ENCODE measurements at regions not wholly inside any gene's neighbourhood (a gene's known extent, or its start where the extent isn't known, plus 50 kb on each side); places are given as distances from the start of the nearest gene placed in this dataset.

DNA sequence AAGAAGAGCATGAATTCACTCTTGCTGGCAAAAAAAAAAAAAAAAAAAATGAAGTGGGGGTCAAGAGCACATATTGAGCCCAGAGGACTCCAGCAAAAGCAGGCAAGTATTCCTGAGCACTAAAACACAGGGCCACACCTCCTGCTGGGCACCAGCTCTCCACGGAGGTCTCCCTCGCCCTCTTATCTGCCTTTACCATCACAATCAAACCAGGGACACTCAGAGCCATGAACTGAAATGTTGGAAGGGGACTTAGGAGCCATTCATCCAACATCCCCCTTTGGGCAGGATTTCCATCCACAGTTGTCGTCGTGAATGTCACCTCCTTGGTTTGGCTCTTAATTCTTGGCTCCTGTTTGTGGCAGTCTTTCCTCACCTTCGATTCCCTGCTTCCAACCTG lies 89.8 kb upstream of the GNAO1 start:
- TF ChIP-seq, protein P1, sequence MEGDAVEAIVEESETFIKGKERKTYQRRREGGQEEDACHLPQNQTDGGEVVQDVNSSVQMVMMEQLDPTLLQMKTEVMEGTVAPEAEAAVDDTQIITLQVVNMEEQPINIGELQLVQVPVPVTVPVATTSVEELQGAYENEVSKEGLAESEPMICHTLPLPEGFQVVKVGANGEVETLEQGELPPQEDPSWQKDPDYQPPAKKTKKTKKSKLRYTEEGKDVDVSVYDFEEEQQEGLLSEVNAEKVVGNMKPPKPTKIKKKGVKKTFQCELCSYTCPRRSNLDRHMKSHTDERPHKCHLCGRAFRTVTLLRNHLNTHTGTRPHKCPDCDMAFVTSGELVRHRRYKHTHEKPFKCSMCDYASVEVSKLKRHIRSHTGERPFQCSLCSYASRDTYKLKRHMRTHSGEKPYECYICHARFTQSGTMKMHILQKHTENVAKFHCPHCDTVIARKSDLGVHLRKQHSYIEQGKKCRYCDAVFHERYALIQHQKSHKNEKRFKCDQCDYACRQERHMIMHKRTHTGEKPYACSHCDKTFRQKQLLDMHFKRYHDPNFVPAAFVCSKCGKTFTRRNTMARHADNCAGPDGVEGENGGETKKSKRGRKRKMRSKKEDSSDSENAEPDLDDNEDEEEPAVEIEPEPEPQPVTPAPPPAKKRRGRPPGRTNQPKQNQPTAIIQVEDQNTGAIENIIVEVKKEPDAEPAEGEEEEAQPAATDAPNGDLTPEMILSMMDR (IDR thresholded peaks at IDR 0.05; ENCODE audit: control insufficient read depth, extremely low read depth, insufficient read depth), result no peak
- DNase-seq (ENCODE audit: low read depth), result no peak
- no peak overlapping the region for H3K4me3 ChIP-seq (ENCODE audit: low read depth, low read length)

GRCh38 chr16:56097306-56097705 lies 94.0 kb upstream of the GNAO1 start:
- no peak overlapping the region for H3K4me3 ChIP-seq (ENCODE audit: low read depth, low read length)
- TF ChIP-seq, protein P1 (IDR thresholded peaks at IDR 0.05; ENCODE audit: control insufficient read depth, extremely low read depth, insufficient read depth), result no peak
- DNase-seq (ENCODE audit: low read depth), result no peak

- no peak for DNase-seq (ENCODE audit: low read depth)
- TF ChIP-seq, protein P1 (IDR thresholded peaks at IDR 0.05; ENCODE audit: control insufficient read depth, extremely low read depth, insufficient read depth), result no peak
Observed at GRCh38 chr16:56094231-56094630, 97.1 kb upstream of the GNAO1 start.

DNA sequence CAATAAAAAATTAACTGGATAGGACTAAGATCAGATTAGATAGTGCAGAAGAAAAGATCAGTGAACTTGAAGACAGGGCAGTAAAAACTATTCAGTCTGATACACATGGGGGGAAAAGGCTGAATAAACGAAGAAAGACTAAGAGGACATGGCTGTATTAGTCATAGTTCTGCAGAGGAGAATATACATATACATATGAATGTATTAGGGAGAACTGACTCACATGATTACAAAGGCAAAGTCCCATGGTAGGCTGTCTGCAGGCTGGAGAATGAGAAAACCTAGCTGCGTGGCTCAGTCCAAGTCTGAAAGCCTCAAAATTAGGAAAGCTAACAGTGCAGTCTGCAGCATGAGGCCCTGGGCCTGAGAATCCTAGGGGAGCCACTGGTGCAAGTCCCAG lies 98.2 kb upstream of the GNAO1 start:
- TF ChIP-seq, protein P1 (IDR thresholded peaks at IDR 0.05; ENCODE audit: control insufficient read depth, extremely low read depth, insufficient read depth), result no peak
- no peak for DNase-seq (ENCODE audit: low read depth)
- no peak overlapping the region for H3K4me3 ChIP-seq (ENCODE audit: low read depth, low read length)

More at GRCh38 chr16:56094231-56094630, 97.1 kb upstream of the GNAO1 start:
- H3K4me3 ChIP-seq (ENCODE audit: low read depth, low read length), result no peak overlapping the region

DNA sequence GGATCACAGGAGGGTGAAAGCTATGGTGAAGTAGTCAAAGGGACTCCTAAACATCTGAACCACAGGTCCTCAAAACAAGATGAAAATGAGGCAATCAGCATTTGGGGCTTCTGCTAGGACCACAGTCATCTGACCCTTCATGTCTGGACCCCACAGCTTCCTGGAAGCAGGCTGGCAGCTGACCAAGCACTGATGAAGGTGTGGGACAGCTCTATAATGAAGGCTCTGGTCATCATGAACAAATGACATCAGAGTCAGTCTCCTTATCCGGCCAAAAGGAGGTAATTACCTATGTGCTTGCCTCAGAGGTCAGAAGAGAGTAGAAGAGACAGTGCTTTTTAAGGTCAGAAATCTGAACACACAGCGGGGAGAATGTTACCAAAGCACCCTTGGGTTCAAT lies 101.2 kb upstream of the GNAO1 start:
- H3K4me3 ChIP-seq (ENCODE audit: low read depth, low read length), result no peak overlapping the region
- no peak for DNase-seq (ENCODE audit: low read depth)
- TF ChIP-seq, protein P1 (IDR thresholded peaks at IDR 0.05; ENCODE audit: control insufficient read depth, extremely low read depth, insufficient read depth), result no peak

GRCh38 chr16:56087626-56088025 lies 103.7 kb upstream of the GNAO1 start:
- DNase-seq (ENCODE audit: low read depth), result no peak
- no peak overlapping the region for H3K4me3 ChIP-seq (ENCODE audit: low read depth, low read length)
- TF ChIP-seq, protein P1 (IDR thresholded peaks at IDR 0.05; ENCODE audit: control insufficient read depth, extremely low read depth, insufficient read depth), result no peak

GRCh38 chr16:56081371-56081770 lies 109.9 kb upstream of the GNAO1 start:
- no peak overlapping the region for H3K4me3 ChIP-seq (ENCODE audit: low read depth, low read length)
- no peak for DNase-seq (ENCODE audit: low read depth)
- TF ChIP-seq, protein P1 (IDR thresholded peaks at IDR 0.05; ENCODE audit: control insufficient read depth, extremely low read depth, insufficient read depth), result no peak

All from LNCaP clone FGC (cell line).